Neural progenitor cell (in vitro differentiated cells): ENCODE measurements at regions not wholly inside any gene's neighbourhood (a gene's known extent, or its start where the extent isn't known, plus 50 kb on each side); places are given as distances from the start of the nearest gene placed in this dataset.

Experiments
- CTCF ChIP-seq: fragments of 200-600 bp; sonication (generic); IDR thresholded peaks from 2 replicates; pipeline ENCODE4 v1.5.1; 2017; ENCODE audit warnings: antibody characterized with exemption, mild to moderate bottlenecking
- EZH2 ChIP-seq: fragments of 200-600 bp; sonication (generic); IDR thresholded peaks from 2 replicates; pipeline ENCODE4 v1.6.1; 2017; ENCODE audit warnings: antibody characterized with exemption, mild to moderate bottlenecking, moderate library complexity

- TF ChIP-seq EZH2: no peak
- no peak for TF ChIP-seq CTCF
Observed at GRCh38 chrX:13940671-13941070, 89.0 kb downstream of the GEMIN8 start.
